ENCODE measurements at regions not wholly inside any gene's neighbourhood (a gene's known extent, or its start where the extent isn't known, plus 50 kb on each side); places are given as distances from the start of the nearest gene placed in this dataset.

GRCh38 chr16:63092736-63093135 lies 1056.5 kb upstream of the CDH8 start:
- TF ChIP-seq CTCF (IDR thresholded peaks at IDR 0.05): no peak
- TF ChIP-seq POLR2A (IDR thresholded peaks at IDR 0.05): no peak

All from stomach (tissue), 4 donors.